ENCODE measurements at regions not wholly inside any gene's neighbourhood (a gene's known extent, or its start where the extent isn't known, plus 50 kb on each side); places are given as distances from the start of the nearest gene placed in this dataset.

DNA sequence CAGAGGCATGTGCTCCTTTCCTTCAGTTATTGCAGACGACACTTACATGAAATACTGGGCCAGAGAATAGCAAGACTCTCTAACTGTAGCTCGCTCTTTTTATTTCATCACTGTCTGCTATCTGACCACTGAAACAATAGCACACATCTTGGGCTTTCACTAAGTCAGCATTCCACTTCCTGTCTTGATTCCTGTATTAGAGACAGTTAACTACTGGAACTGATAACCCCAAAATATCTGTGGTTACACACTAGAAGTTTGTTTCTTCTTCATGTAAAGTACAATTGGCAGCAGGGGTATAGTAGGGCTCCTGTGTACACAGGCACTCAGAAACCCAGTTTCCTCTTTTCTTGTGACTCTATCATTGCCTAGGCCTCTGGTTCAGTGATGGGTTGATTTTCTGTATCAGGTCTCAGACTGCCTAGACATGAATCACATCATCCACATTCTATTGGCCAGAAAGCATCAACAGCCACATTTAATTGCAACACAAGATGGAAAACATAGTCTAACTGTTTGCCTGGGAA lies 230.2 kb upstream of the CD96 start:
- TF ChIP-seq YY1 (IDR thresholded peaks at IDR 0.05): no peak
- TF ChIP-seq, protein P1, sequence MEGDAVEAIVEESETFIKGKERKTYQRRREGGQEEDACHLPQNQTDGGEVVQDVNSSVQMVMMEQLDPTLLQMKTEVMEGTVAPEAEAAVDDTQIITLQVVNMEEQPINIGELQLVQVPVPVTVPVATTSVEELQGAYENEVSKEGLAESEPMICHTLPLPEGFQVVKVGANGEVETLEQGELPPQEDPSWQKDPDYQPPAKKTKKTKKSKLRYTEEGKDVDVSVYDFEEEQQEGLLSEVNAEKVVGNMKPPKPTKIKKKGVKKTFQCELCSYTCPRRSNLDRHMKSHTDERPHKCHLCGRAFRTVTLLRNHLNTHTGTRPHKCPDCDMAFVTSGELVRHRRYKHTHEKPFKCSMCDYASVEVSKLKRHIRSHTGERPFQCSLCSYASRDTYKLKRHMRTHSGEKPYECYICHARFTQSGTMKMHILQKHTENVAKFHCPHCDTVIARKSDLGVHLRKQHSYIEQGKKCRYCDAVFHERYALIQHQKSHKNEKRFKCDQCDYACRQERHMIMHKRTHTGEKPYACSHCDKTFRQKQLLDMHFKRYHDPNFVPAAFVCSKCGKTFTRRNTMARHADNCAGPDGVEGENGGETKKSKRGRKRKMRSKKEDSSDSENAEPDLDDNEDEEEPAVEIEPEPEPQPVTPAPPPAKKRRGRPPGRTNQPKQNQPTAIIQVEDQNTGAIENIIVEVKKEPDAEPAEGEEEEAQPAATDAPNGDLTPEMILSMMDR (IDR thresholded peaks at IDR 0.05; ENCODE audit: low read depth, low read length, missing input control): no peak
- TF ChIP-seq TAF1 (conservative IDR thresholded peaks at IDR 0.05): no peak
